ENCODE measurements at regions not wholly inside any gene's neighbourhood (a gene's known extent, or its start where the extent isn't known, plus 50 kb on each side); places are given as distances from the start of the nearest gene placed in this dataset.

DNA sequence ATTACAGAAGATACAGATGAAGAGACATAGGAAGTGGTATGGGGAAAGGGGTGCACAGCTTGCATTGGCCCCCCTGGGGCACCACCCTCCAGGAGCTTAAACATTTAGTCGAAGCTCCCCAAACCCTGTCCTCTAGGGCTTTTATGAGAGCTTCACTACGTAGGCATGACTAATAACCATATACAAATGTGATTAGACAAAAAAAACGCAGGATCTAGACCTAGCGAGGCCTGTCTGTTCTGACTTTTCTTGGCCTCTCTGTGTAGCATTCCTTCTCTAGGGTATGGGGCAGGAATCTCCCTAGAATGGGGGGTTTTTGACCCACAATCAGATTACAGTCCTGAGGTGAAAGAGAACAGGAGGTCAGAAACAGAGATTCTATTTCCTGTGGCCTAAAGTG, 293.7 kb upstream of the GALNTL6 start:
- no peak for TF ChIP-seq SIN3A (conservative IDR thresholded peaks at IDR 0.05 in 1 of 2, IDR thresholded peaks at IDR 0.05 in 1 of 2; ENCODE audit: low read depth in 1 of 2, low read length in 2 of 2)
- no peak for TF ChIP-seq CHD2 (IDR thresholded peaks at IDR 0.05; ENCODE audit: low read length)
- TF ChIP-seq POLR2AphosphoS5 (IDR thresholded peaks at IDR 0.05; ENCODE audit: low read depth, low read length) = no peak
- TF ChIP-seq SRF (IDR thresholded peaks at IDR 0.05; ENCODE audit: low read depth, low read length) = no peak
- TF ChIP-seq EZH2 (IDR thresholded peaks at IDR 0.05; ENCODE audit: low read depth, low read length, severe bottlenecking) = no peak
- TF ChIP-seq, protein P1, sequence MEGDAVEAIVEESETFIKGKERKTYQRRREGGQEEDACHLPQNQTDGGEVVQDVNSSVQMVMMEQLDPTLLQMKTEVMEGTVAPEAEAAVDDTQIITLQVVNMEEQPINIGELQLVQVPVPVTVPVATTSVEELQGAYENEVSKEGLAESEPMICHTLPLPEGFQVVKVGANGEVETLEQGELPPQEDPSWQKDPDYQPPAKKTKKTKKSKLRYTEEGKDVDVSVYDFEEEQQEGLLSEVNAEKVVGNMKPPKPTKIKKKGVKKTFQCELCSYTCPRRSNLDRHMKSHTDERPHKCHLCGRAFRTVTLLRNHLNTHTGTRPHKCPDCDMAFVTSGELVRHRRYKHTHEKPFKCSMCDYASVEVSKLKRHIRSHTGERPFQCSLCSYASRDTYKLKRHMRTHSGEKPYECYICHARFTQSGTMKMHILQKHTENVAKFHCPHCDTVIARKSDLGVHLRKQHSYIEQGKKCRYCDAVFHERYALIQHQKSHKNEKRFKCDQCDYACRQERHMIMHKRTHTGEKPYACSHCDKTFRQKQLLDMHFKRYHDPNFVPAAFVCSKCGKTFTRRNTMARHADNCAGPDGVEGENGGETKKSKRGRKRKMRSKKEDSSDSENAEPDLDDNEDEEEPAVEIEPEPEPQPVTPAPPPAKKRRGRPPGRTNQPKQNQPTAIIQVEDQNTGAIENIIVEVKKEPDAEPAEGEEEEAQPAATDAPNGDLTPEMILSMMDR (IDR thresholded peaks at IDR 0.05; ENCODE audit: control extremely low read depth in 1 of 3, insufficient read depth in 1 of 3, low read depth in 1 of 3, low read length in 3 of 3) = no peak
- TF ChIP-seq POLR2A (IDR thresholded peaks at IDR 0.05; ENCODE audit: control extremely low read depth in 1 of 2, low read depth in 2 of 2, low read length in 2 of 2) = no peak
- TF ChIP-seq ZNF274 (IDR thresholded peaks at IDR 0.05; ENCODE audit: borderline replicate concordance, extremely low read depth, low read length) = no peak
- TF ChIP-seq TEAD4 (IDR thresholded peaks at IDR 0.05; ENCODE audit: low read depth, low read length) = no peak
- TF ChIP-seq HDAC6 (IDR thresholded peaks at IDR 0.05; ENCODE audit: low read depth, low read length) = no peak
- no peak for TF ChIP-seq GABPA (IDR thresholded peaks at IDR 0.05; ENCODE audit: borderline replicate concordance, insufficient read depth, low read length)
- TF ChIP-seq CTBP2 (IDR thresholded peaks at IDR 0.05; ENCODE audit: borderline replicate concordance, insufficient read depth, insufficient read length, low read length) = no peak
- no peak for TF ChIP-seq JUND (IDR thresholded peaks at IDR 0.05; ENCODE audit: low read length)
